HG02759 (cell line): ENCODE measurements at regions not wholly inside any gene's neighbourhood (a gene's known extent, or its start where the extent isn't known, plus 50 kb on each side); places are given as distances from the start of the nearest gene placed in this dataset.

Experiments used
- ATAC-seq: cut with Tn5 transposase; IDR thresholded peaks from one replicate; pipeline ENCODE4 v1.9.1; 2021; ENCODE audit warnings: mild to moderate bottlenecking, moderate library complexity; ENCODE audit not compliant: unreplicated experiment

DNA sequence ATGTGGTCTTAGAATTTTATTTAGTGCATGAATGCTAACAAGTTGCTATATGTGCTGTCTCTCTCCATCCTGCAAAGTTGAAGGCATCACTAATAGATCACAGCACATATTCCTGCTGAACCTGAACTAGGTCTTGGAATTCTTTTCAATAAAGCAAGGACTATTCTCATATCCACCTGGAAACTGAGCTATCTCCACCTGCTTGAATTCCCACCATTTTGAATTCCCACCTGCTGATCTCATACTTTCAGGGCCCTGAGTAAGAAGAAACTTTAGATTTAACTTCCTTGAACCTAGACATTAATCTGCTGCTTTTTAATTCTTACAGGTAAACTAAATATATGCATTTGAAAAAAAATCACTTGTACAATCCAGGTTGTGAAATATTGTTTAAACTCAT is 445.3 kb upstream of the CCL2 start:
- ATAC-seq, result no peak

GRCh38 chr17:33811004-33811760 is 443.9 kb upstream of the CCL2 start:
- ATAC-seq, result no peak

DNA sequence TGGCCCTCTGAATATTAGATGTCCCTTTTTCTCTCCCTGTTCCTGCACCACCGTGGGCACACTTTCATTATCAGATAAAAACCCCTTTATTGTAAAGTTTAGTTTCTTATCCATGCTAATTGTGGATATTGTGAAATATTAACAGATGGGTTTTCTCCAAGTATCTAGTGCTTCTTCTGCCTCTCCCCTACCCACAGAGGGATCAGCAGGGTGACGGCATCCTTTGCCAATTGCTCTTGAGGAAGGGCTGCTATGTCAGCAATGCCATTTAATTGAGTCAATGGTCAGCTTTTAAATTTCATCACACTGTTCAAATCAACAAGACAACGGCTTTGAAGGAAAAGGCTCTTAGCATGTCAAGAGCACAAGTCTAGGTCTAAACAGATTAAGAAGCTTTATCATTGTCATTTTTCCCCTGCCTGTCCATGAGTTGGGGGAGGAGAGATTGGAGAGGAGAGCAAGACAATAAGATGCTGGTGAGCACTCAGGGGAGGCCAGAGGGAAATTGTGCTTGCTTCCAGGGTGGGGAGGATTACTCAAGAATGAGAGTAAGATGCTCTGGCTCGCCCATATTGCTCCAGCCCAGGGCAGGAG is 443.0 kb upstream of the CCL2 start:
- no peak for ATAC-seq

DNA sequence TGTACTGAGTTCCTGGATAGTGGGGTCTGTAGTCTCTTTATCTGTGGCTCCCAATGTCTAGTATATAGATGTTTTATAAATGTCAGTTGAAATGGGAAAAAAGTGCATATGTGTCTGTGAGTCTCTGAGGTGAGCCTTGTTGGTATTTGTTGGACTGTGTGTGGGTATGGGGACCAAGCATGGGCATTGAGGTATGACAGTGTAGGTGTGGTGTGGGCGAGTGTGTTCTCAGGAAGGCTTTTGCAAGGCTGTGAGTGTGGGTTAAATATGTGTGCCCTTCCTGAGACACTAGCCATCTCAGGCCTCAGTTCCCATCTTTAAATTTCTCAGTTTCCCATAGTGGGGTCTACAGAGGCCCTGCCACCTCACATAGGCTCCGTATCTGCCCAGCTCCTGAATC is 440.2 kb upstream of the CCL2 start:
- no peak for ATAC-seq

DNA sequence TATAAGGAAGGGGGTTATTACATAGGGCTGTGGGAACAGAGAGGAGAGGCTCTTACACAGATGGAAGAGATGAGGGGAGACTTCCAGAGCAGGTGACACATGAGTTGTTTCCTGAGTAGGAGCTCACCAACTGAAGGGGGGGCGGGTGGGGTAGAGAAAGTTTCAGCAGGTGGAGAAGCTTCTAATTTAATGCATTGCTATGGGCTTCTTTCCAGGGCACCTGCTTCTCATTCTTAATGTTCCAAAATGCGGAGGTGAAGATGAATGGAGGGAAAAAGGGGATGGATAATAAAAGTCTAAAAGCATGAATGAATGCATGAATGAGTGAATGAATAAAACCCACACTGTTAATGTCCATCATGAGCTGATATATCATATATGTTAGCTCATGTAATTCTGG is 439.0 kb upstream of the CCL2 start:
- no peak for ATAC-seq

GRCh38 chr17:33816842-33817617 is 438.1 kb upstream of the CCL2 start:
- ATAC-seq, result no peak

GRCh38 chr17:33819539-33819938 is 435.5 kb upstream of the CCL2 start:
- no peak for ATAC-seq

DNA sequence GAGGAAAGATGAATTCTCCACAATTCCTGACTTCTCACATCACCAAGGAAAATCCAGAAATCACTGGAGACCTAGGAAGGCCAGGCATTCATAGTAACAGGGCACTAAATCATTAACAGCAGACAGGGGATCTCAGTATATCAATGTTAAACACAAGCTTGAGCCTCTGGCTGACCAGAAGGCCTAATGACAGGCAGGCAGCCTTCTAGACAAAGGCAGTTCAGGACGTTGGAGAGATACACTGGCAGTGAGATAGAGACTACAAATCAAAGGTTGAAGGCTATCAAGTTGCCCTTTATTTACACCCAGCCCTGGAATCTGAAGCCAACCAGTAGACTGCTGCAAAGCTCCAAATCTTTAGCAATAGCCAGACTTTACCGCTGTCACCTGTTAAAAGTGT is 422.8 kb upstream of the CCL2 start:
- ATAC-seq, result no peak

GRCh38 chr17:33837281-33837680 is 417.8 kb upstream of the CCL2 start:
- no peak for ATAC-seq

- ATAC-seq, result no peak
These were observed 416.8 kb upstream of the CCL2 start for GRCh38 chr17:33838281-33838680.

- ATAC-seq, result no peak
These were observed 407.2 kb upstream of the CCL2 start for GRCh38 chr17:33847900-33848299.

GRCh38 chr17:33848433-33848832 is 406.7 kb upstream of the CCL2 start:
- ATAC-seq, result no peak

- no peak for ATAC-seq
These were observed 400.5 kb upstream of the CCL2 start for GRCh38 chr17:33854596-33854995.

- no peak for ATAC-seq
These were observed 397.0 kb upstream of the CCL2 start for GRCh38 chr17:33858121-33858520.

DNA sequence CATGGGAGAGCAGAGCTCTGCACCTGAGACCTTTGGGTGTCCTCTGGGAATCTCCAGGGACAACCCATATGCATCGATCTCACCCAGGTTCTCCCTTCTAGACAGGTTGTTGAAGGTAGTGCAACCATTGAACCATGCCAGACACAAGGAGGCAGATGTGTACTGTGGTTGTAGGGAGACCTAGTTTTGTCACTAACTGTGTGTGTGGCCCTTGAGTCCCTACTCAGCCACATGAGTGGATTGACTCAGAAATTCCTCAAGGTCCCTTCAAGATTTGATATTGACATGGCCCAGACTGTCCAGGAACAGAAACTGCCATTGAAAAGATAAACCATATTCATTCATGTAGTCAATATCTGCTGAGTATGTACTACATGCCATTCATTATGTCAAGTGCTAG is 396.4 kb upstream of the CCL2 start:
- no peak for ATAC-seq

DNA sequence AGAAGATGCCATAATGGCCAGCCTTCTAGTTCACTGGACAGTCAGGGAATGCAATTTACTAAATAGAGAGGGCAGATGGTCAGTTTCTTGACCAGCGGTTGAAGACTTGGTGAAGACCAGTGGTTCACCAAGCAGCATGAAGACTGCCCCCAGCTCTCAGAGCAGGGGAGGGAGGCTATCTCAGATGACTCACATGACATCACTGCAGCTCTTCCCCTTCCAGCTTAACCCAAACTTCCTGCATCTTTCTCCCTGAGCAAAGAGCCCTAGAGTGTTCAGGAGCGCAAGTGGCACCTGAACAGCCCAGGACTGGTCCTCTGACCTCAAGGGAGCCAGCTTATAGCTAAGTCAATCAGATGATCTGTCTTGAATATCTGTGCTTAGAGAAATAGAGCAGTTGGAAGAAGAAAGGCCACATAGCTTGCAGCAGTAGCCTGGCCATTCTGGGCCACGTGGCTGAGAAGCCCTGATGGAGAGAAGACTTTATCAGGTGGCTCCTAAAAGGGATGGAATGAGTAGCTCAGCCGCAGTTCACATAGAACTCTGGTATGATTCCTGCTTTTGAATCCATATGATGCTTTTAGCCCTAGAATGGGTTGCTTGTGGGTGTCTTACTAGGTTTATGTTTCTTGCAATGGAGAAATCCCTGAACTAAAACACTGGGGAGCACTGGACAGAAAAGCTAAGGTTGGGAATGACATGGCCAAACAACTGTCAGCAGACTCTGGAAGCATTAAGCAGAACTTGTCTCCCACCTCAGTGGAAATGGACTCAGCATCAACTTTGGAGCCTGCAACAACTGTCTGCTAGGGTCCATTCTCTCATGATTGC is 392.1 kb upstream of the CCL2 start:
- no peak for ATAC-seq

GRCh38 chr17:33864758-33865229 is 390.3 kb upstream of the CCL2 start:
- ATAC-seq, result no peak

DNA sequence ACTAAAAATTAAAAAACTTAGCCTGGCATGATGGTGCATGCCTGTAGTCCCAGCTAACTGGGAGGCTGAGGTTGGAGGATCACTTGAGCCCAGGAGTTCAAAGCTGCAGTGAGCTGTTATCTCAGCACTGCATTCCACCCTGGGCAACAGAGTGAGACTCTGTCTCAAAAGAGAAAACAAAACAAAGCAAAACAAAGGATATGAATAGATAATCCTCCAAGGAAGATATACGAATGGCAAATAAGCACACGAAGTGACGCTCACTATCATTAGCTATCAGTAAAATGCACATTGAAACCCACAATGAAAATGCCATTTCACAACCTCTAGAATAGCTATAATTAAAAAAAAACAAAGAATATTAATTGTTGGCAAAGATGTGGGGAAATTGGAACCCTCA is 386.2 kb upstream of the CCL2 start:
- ATAC-seq, result no peak

- ATAC-seq, result no peak
These were observed 384.1 kb upstream of the CCL2 start for GRCh38 chr17:33870936-33871335.

DNA sequence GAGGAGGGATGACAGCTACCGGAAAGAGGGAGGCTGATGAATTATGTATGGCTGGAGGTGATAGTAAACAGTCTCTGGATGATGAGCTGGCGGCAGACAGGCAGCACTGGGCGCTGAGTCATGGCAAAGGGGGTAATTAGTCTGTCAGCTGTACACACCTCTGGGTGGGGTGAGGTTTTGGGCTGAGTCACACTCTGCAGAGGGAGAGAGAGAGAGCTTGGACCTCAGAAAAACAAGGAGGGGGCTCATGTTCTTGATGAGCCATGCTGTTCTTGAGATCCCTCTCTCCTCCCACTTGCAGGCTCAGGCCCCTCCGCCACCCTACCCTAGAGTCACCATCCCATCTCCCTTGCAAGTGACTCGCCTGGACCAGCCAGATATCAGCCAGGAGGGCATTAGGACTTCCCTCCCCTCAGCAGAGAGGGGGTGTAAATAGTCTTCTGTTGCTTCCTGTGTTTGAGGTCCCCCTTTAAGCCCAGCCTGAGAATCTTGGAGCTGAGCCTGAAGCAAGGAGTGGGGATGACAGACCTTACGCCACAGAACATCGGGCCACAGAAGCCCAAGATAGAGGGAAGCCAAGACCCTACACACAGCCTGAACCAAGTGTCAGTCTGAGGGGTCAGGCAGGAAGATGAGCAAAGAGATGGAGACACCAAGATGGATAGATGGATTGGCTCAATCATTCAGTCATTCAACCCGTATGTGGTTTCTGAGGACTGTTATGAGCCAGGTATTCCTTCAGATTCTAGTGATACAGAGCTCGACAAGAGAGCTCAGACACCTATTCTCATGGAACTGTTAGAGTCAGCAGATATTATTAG is 383.2 kb upstream of the CCL2 start:
- no peak for ATAC-seq
